Keratinocyte (primary cell): ENCODE measurements at regions not wholly inside any gene's neighbourhood (a gene's known extent, or its start where the extent isn't known, plus 50 kb on each side); places are given as distances from the start of the nearest gene placed in this dataset.

ENCODE experiments used
- EZH2 ChIP-seq: IDR thresholded peaks from one replicate; pipeline ENCODE4 v1.6.1; 2012; ENCODE audit warnings: inconsistent platforms, mild to moderate bottlenecking, low read length, moderate library complexity
- TF ChIP-seq, protein P1 (sequence below), 3 experiments: IDR thresholded peaks in 1 of 3; conservative IDR thresholded peaks in 1 of 3; optimal IDR thresholded peaks in 1 of 3; 2 replicates in 2 of 3; 3 replicates in 1 of 3; pipeline versions ENCODE3 to v1.5.1; 2011; ENCODE audit warnings: low read length in 3 of 3, mild to moderate bottlenecking in 3 of 3, moderate library complexity in 2 of 3, control low read depth in 1 of 3, inconsistent platforms in 1 of 3; ENCODE audit not compliant: insufficient read depth in 2 of 3; ENCODE audit errors: extremely low read depth in 1 of 3

DNA sequence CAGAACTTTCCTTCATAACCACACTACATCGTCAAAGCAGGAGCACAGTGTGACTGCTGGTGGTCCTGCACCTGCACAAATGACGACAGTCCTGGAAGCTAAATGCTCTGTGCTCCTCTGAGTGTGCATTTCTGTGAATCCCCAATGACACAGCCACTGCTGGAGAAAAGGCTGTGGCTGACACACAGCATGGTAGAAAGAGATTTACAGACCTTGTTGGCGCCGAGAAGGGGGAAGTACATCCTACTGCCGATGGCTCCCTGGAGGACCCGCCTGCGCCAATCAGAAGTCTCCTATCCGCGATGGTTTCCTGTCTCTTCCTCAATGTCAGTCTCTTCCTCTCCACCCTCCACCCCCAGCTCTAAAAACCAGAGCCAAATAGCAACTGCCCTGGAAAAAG, 115.4 kb upstream of the RAB4A start:
- TF ChIP-seq, protein P1, sequence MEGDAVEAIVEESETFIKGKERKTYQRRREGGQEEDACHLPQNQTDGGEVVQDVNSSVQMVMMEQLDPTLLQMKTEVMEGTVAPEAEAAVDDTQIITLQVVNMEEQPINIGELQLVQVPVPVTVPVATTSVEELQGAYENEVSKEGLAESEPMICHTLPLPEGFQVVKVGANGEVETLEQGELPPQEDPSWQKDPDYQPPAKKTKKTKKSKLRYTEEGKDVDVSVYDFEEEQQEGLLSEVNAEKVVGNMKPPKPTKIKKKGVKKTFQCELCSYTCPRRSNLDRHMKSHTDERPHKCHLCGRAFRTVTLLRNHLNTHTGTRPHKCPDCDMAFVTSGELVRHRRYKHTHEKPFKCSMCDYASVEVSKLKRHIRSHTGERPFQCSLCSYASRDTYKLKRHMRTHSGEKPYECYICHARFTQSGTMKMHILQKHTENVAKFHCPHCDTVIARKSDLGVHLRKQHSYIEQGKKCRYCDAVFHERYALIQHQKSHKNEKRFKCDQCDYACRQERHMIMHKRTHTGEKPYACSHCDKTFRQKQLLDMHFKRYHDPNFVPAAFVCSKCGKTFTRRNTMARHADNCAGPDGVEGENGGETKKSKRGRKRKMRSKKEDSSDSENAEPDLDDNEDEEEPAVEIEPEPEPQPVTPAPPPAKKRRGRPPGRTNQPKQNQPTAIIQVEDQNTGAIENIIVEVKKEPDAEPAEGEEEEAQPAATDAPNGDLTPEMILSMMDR (optimal IDR thresholded peaks at IDR 0.05 in 1 of 3, IDR thresholded peaks at IDR 0.05 in 1 of 3, conservative IDR thresholded peaks at IDR 0.05 in 1 of 3; ENCODE audit: extremely low read depth in 1 of 3, insufficient read depth in 2 of 3, low read length in 3 of 3): no peak
- no peak for TF ChIP-seq EZH2
